ENCODE measurements at regions not wholly inside any gene's neighbourhood (a gene's known extent, or its start where the extent isn't known, plus 50 kb on each side); places are given as distances from the start of the nearest gene placed in this dataset.
"Not testable (repeated sequence)": the region's sequence is repeated elsewhere in the genome, so short reads cannot be mapped to it uniquely, and the experiment has no call there.

DNA sequence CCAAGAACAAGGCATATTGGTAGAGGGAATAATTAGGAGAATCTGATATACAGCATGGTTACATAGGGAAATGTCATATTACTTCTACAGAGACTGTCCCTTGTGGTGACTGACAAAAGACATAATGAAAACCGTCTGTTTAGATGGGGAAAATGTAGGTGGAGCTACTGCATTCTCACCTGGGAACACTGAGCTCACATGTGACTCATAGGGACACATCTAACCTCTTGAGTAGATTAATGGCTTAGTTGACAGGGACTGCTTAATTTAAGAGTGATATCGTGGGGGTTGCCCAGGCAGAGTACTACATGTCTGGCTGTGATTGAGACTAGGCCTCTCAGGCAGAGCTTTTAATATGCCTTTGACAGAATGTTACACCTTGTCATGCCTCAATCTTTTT, 235.3 kb upstream of the ZFP64 start:
- no peak for DNase-seq

- DNase-seq: no peak
Observed at GRCh38 chr20:52425701-52426100, 234.1 kb upstream of the ZFP64 start.

DNA sequence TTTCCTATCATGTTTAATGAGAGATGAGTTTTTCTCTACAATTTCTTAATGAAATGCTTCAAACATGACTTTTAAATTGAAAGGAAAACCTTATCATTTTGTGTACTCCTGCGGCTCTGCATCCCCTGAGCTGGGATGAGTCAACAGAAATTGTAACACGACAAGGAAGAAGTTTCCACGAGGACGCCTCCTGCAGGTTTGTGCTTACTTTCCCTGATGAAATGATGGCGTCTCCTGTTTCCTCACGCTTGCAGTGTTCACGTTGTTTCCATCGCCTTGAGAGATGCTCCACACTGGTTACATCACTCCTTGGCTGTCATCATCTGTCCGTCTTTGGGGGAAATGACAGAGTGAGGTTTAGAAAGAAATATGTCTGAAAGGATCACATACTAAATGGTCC, 233.7 kb upstream of the ZFP64 start:
- DNase-seq: no peak

DNA sequence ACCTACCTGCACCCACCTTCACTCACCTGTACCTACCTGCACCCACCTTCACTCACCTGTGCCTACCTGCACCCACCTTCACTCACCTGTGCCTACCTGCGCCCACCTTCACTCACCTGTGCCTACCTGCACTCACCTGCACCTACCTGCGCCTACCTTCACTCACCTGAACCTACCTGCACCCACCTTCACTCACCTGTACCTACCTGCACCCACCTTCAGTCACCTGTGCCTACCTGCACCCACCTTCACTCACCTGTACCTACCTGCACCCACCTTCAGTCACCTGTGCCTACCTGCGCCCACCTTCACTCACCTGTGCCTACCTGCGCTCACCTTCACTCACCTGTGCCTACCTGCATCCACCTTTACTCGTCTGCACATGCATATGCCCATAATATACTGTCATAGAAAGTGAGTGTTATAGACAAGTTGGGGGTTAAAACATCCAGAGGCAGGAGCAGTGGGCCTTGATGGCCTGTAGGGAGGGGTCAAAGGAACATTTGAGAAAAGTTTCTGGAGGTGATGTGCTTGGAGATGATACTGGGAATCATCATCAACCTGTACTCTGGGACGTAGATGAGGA, 232.9 kb upstream of the ZFP64 start:
- not testable (repeated sequence) for DNase-seq

DNA sequence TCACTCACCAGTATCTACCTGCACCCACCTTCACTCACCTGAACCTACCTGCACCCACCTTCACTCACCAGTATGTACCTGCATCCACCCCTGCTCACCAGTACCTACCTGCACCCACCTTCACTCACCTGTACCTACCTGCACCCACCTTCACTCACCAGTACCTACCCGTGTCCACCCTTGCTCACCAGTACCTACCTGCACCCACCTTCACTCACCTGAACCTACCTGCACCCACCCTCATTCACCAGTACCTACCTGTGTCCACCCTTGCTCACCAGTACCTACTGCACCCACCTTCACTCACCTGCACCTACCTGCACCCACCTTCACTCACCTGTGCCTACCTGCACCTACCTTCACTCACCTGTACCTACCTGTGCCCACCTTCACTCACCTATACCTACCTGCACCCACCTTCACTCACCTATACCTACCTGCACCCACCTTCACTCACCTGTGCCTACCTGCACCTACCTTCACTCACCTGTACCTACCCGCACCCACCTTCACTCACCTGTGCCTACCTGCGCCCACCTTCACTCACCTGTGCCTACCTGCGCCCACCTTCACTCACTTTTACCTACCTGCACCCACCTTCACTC, 232.1 kb upstream of the ZFP64 start:
- DNase-seq: not testable (repeated sequence)

DNA sequence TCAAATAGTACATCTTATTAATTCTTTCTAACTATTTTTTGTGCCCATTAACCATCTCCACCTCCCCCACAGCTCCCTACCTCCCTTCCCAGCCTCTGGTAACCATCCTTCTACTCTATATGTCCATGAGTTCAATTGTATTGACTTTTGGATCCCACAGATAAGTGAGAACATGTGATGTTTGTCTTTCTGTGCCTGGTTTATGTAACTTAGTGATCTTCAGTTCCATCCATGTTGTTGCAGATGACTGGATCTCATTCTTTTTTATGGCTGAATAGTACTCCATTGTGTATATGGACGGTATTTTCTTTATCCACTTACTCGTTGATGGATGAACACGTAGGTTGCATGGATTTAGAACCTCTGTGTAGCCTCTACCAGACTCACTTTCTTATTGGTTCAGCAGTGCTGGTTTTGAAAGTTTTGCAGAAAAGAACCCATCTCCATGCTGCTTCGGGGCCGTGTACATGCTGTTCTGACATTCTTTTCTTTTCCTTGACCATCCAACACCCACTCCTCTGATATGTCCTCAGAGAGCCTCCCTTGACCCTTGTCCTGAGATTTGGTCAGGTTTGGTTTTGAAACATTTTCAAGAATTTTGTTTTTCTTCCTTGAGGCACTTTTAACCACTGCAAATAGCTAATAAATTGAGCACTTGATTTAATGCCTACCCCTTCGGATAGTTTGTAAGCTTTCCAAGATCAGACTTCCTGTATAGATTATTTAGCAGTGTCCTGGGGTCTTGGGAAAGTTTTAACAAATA, 231.2 kb upstream of the ZFP64 start:
- DNase-seq: no peak

DNA sequence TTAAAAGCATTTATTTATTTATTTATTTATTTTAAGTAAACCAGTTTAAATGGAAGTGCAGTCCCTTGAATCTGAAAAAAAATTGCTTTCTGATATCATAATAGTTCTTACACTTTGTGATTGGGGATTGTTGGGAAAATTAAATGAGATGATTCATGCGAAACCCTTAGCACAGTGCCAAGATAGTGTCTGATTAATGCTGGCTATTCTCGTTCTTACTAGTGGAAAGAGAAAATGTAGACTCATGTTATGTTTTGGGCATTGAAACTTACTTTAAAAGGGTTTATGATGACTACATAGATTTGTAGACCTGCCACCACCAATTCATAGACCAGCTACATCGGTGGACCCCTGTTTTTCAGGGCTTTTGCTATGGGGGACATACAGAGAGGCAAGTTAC, 229.2 kb upstream of the ZFP64 start:
- DNase-seq: no peak

DNA sequence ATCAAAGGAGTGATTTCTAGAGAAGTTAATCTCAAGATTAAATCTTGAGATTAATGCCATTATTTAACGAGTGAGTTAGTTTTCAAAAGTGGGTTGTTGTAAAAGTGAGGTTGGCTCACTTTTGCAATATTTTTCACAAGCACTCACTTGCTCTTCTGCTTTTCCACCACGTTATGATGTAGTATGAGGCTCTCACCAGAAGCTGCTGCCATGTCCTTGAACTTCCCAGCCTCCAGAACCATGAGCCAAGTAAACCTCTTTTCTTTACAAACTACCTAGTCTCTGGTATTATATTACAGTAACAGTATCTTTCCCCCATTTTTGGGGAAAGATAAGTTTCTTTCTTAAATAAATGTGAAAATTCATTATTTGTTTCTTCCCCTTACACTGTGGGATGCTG, 227.6 kb upstream of the ZFP64 start:
- no peak for DNase-seq

GRCh38 chr20:52416953-52417352, 225.4 kb upstream of the ZFP64 start:
- no peak for DNase-seq

- no peak for DNase-seq
Observed at GRCh38 chr20:52411611-52412010, 220.0 kb upstream of the ZFP64 start.

- DNase-seq: peak; percentile 17
Observed at GRCh38 chr20:52410731-52411234, 219.2 kb upstream of the ZFP64 start.

- peak; percentile 48 to 52 for DNase-seq
Observed at GRCh38 chr20:52410182-52410647, 218.6 kb upstream of the ZFP64 start.

DNA sequence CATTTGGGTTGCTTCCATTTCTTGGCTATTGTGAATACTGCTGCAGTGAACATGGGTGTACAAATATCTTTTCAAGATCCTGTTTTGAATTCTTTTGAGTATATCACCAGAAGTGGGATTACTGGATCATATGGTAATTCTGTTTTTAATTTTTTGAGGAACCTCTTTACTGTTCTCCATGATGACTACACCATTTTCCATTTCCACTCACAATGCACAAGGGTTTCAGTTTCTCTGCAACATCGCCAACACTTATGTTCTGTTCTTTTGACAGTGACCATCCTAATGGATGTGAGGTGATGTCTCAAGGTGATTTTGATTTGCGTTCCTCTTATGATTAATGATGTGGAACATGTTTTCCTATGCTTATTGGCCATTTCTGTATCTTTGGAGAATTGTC, 214.4 kb upstream of the ZFP64 start:
- DNase-seq: no peak

DNA sequence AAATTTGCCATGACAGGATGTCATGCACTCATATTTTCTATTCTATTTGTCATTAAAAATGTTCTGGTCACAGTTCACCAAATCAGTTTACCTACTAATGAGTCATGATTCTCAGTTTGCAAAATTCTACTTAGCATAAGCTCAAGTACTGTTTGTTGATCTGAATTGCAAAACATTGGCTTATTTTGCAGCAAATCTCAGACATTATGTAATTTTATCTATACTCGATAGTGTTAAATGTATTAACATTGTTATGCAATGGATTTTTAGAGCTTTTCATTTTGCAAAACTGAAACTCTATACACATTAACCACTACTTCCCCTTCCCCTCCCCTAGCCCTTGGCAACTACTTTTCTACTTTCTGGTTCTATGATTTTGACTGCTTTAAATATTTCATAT, 213.8 kb upstream of the ZFP64 start:
- no peak for DNase-seq

DNA sequence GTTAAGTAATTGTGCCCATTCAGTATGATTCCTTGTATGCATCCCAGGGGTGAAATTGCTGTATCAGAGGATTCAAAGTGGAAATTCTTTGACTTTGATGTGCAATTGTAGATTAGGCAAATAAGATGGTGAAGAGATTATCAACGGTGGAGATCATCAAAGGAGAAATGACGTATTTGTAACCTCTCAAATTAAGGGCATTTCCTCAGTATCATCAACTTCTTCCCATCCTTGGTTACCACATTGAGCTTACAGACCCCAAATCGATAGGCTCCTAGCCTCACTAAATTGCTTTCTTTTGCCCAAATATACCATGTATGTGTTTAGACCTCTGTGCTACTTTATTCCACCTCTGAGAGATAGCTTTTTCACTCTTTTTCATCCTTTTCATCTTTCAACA, 213.1 kb upstream of the ZFP64 start:
- DNase-seq: no peak

DNA sequence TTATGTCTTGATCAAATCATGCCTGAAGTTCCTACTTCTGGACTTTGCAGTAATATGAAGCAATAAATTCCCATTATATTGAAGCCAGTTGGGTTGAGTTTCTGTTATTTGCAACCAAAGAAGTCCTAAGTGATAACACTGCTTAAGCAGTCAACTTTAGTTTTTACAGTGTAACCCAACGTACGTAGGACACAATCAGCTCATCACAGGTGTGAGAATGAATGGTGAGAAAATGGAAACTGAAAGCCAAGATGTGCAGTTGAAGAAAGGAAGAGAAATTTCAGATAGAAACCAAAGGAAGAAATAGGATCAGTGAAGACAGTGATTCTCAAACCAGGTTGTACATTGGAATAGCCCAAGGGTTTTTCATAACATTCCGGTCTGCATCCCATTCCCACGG, 211.4 kb upstream of the ZFP64 start:
- no peak for DNase-seq

DNA sequence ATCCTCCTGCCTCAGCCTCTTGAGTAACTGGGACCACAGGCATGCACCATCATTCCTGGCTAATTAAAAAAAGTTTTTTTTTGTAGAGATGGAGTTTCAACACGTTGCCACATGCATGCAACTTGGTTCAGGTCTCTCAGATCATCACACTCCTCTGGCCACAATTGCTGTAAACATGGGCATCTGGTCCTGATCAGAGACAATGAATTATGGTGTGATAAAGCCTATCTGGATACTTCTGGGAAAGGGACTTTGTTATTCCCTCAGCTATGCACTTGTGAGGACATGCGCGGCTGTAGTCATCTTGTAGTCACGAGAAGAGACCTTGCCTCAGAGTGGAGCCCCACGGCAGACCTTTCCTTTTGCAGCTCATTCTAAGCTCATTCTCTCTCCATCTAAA, 210.9 kb upstream of the ZFP64 start:
- DNase-seq: no peak

GRCh38 chr20:52401431-52401830, 209.9 kb upstream of the ZFP64 start:
- no peak for DNase-seq

DNA sequence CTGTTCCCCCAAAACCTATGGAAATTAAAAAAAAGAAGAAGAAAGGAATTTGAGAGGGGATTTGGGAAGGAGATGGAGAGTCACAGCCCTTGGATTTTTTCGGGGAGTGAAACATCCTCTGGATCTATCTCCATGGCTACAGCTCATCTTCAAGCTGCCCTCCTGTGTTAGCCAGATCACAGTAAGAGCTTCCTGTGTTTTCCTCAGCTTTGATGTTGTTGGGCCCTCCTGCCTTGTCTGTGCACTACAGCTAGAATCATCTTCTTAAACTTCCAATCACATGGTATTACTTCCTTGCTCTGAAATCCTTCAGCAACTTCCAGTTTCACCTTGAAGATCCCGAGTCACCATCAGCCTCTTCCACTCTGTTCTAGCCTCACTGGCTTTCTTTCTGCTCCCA, 207.8 kb upstream of the ZFP64 start:
- DNase-seq: no peak

DNA sequence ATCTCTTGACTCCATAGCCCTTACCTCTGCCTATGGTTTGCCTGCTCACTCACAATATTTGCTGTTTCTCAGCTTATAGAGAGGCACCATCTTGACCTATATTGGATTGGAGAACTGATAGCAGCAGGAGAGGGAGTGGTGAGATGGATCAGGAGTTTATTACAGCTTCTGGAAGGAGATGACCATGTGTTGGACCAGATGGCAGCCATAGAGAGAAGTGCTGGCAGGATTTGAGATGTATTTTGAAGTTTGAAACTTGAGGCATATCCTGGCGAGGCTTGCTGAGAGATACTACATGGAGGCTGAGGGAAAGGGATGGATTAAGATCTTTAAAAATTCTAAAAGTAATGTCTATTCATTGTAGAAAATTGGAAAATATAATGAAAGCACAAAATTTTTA, 198.0 kb upstream of the ZFP64 start:
- no peak for DNase-seq

DNA sequence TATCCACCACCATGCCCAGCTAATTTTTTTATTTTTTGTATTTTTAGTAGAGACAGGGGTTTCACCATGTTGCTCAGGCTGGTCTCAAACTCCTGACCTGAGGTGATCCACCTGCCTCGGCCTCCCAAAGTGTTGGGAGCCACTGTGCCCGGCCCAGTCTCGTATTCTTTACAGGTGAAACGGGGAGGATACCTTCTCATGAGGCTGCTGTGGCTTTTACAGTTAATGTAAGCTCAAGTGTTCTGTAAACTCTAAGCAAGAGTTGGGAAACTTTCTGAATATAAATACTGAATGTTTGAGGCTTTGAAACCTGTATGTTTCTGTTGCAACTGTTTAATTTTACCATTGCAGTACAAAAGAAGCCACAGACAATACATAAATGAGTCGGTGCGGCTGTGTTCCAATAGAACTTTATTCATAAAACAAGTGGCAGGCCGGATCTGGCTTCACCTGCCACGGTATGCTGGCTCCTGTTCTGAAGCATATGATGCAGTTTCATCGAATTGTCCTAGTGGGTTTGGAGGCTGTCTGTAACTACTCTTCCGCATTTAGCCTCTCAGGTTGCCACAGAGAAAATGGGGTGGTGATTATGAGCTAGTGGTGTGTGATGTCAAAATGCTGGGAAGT, 192.5 kb upstream of the ZFP64 start:
- no peak for DNase-seq

DNA sequence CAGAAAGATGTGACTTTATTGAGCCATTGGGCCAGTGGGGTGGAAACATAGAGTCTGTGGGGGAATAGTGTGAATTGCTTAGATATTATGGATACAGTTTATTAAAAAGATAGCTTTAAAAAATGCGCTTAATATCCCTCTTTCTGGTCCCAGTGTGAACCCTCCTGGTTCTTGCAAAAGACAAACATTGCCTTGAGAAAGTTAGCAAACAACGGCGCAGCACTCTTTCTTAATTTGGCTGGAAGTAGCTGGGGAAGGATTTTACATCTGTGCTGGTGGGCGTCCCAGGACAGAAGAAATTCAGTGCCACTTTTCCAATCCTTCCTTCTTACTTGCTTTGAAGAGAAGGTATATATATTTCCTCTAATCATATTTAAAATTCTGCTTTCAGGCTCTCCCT, 191.4 kb upstream of the ZFP64 start:
- DNase-seq: no peak

GRCh38 chr20:52379723-52380336, 188.3 kb upstream of the ZFP64 start:
- DNase-seq: peak; percentile 26 to 42
